ENCODE measurements at regions not wholly inside any gene's neighbourhood (a gene's known extent, or its start where the extent isn't known, plus 50 kb on each side); places are given as distances from the start of the nearest gene placed in this dataset.
"Not testable (repeated sequence)": the region's sequence is repeated elsewhere in the genome, so short reads cannot be mapped to it uniquely, and the experiment has no call there.

- no peak for DNase-seq
These were observed 461.1 kb upstream of the DCN start for GRCh38 chr12:91643763-91644162.

- DNase-seq, result no peak
These were observed 457.4 kb upstream of the DCN start for GRCh38 chr12:91640021-91640420.

GRCh38 chr12:91639327-91639726 lies 456.7 kb upstream of the DCN start:
- peak; percentile 34 for DNase-seq

DNA sequence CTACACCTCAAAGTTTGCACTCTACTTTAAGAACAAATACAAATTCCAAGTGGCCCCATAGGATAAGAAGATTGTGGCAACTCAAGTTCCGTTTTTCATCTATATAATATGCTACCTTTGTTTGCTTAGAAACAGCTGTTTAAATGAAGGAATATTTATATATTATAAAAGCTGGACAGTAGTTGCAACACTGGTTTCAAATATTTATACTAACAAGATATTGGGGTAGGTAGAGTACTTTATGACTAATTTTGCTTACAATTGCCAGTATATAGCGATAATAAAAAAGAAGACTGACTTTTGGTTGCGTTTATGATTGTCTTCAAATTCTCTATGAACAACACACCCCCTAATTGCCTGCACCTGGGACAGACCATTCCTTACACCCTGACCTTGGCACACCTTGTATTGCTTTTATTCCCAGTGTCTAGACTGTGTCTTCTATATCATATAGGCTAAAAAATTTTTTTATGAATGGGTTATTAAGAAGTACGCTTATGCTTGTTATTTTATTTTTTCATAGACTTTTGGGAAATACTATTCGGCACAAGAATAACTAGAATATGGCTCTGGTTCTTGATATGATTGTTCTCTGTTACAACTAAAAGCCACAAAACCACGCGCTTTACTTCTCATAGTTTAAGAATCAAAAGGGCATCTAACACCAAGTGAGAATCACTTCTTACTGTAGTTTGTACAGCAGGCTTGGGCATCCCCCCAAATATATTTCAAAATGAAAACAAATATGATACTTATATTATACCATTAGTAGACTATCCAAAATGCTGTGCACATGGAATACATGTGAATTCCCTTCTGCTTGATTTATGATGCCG lies 455.4 kb upstream of the DCN start:
- no peak for DNase-seq

DNA sequence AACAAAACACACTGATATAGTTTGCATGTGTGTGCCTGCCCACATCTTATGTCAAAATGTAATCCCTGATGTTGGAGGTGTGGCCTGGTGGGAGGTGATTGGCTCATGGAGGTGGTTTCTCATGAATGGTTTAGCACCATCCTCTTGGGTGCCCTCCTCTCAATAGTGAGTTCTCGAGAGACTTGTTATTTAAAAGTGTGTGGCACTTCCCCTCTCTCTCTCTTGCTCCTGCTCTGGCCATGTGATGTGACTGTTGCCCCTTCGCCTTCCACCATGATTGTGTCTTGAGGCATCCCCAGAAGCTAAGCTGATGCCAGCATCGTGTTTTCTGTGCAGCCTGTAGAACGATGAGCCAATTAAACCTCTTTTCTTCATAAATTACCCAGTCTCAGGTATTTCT lies 454.1 kb upstream of the DCN start:
- no peak for DNase-seq

DNA sequence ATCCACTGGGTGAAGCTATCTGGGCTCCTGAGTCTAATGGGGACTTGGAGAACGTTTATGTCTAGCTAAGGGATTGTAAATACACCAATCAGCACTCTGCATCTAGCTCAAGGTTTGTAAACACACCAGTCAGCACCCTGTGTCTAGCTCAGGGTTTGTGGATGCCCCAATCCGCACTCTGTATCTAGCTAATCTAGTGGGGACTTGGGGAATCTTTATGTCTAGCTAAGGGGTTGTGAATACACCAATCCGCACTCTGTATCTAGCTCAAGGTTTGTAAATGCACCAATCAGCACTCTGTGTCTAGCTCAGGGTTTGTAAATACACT lies 451.7 kb upstream of the DCN start:
- DNase-seq, result not testable (repeated sequence)

GRCh38 chr12:91633734-91634357 lies 451.2 kb upstream of the DCN start:
- no peak for DNase-seq

DNA sequence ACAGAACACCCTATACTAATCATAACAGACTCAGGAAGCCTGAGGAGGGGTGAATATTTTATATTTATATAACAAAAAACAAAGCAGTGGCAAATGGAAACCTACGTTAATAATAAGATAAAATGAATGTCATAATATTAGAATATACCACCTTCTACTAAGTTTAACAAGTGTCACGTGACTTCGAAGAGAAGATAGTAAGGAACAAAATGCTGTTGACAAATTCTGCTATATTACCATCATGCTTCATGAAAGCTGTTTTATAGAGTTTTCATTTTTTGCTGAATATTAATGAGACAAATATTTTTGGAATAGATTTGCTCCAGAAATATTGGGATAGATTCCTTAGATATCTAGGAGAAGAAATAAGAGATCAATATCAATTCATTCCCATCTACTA lies 450.6 kb upstream of the DCN start:
- DNase-seq, result no peak

DNA sequence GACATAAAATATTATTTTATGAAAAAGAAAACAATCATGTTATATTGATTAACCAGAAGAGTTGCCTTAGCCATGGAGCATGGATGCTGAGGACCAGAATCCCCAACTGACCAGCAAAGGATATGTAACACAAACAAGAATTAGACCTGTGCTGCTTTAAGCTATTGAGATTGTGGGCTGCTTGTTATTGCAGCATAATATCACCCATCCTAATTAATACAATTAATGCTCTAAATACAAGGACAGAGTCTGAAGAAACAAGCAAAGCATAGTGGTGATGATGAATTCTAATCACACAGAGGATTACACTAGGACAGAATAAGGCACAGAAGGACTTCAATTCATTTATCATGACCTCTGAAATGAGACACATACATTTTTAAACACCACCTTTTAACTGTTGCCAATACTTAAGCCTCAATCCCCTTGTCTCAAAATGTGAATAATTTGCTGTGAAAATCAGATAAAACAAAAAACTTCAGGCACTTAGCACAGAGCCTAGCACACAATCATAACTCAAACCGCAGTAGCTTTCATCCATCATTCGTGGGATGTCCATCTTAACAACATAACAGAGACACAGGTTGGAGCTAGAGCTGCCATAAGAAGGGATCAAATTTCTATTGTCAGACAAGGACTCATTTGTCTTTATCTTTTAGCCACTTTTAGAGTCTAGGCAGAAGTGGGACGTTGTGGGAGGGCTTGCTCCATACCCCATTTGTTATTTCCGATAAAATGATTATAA lies 449.6 kb upstream of the DCN start:
- no peak for DNase-seq

DNA sequence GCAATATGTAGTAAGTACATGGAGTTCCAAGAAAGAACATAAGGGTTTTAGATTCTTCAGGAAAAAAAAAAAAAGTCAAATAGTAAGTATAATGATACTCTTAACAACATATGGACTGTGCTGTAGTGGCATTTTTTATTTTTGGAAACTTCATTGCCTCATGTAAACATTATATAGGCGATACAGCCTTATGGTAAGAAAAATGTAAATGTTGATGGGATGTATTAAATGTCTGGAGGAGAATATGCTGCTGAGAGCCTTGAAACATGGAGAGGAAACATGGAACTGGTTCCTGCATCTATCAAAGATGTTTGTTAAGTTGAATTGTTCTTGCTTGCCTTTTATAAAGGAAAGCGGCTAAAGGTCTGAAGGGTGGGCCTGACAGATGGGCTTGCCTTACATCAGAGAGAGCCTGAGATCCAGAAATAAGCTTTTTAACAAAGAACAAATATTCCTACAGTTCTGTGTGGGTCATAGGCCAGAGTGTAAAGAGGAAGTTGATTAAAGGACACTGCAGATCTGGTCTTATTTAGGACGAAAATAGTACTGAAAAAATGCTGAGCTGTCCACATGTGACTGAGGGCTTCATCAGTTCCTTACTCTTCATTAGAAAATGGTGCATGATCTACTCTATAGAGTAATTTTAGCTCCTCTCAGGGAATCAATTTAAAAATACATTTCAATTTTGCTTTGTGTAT lies 448.1 kb upstream of the DCN start:
- peak; percentile 66 for DNase-seq

DNA sequence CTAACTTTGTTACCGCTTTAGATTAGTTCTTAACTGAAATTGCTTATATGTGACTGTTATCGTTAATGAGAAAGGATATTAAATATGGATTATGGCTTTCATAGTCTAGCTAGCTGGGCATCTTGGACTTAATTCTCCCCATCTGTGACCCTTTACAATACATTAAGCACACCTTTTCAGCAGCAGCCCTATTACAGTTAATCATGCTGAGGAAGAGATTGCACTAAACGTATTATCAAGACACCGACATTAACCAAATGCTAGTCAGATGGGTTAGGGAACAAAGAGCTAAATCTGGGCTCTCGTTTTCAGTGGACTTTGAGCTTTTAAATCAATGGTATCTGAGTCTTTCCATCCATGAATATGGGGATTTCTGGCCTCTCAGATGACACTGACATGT lies 447.5 kb upstream of the DCN start:
- DNase-seq, result peak; percentile 84

DNA sequence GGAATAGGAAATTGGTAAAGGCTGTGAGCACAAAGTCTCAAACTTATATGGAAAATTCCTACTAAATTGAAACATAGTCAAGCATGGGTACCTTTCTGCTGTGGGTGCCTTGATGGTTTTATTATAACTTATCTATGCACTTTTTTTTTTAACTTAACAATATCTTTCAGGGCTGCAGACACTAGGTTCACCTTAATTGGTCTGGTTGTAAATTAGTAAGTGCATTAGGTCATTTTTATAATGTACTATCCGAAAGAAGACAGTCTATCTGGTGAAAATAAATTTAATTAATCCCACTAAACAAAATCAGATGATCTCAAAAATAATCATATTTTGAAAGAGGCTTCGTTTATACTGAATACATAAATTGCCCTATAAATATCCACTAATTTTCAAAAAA lies 446.8 kb upstream of the DCN start:
- no peak for DNase-seq

GRCh38 chr12:91628656-91629055 lies 446.0 kb upstream of the DCN start:
- DNase-seq, result no peak

GRCh38 chr12:91627225-91627624 lies 444.6 kb upstream of the DCN start:
- DNase-seq, result no peak

- no peak for DNase-seq
These were observed 440.4 kb upstream of the DCN start for GRCh38 chr12:91622981-91623380.

- no peak for DNase-seq
These were observed 439.4 kb upstream of the DCN start for GRCh38 chr12:91622037-91622436.

DNA sequence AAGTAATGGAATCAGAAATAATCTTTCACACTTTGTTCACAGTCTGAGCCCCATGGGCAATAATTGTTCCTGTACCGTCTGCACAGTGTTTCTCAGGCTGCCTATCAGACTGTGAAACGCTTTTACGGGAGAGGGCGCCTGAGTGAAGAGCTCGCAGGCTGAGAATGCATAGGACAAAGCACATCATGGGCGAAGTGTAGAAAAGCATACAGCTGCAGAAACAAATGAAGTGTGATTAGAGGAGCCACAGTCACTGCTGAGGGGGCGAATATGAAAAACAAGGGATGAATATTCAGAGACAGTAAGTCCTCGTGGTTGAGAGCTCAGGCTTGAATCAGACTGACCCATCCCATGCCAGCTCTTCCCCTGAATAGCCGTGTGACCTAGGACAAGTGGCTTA lies 438.4 kb upstream of the DCN start:
- peak; percentile 66 for DNase-seq

GRCh38 chr12:91620422-91620821 lies 437.8 kb upstream of the DCN start:
- no peak for DNase-seq

- DNase-seq, result no peak
These were observed 435.7 kb upstream of the DCN start for GRCh38 chr12:91618281-91618680.

DNA sequence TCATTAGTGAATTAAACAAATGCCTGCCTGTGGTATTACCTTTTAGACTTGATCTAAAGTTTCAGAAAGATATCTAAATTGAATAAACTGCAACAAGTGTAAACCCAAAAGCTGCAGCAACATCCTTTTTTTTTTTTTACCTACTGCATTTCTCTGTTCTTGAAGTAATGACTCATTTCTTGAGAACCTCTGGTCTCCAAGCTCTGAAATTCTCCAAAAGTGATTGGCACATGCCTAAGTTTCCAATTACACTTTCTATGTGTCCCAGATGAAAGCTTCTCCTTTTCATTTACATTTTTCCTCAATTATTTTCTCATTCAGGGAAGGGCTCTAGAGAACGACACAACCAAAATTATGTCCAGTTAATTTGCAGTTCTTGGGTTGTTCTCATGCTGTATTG lies 435.2 kb upstream of the DCN start:
- DNase-seq, result no peak

DNA sequence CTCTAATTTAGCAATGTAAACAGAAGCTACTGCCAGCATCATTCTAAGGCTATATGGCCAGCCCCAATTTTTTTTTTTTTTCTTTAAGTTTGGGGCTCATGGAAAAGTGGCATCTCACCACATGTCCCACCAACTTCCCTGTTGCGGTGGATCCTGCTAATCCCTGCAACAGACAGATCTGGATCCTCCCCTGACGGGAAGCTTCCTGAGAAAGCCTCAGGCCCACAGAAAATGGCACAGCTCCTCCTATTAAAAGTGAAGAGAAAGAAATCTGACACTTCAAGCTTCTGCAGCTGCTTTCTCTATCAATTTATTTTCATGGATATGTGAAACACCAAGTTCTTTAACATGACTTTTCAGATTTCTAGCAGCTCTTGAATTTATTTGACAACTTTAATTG lies 433.8 kb upstream of the DCN start:
- DNase-seq, result no peak

DNA sequence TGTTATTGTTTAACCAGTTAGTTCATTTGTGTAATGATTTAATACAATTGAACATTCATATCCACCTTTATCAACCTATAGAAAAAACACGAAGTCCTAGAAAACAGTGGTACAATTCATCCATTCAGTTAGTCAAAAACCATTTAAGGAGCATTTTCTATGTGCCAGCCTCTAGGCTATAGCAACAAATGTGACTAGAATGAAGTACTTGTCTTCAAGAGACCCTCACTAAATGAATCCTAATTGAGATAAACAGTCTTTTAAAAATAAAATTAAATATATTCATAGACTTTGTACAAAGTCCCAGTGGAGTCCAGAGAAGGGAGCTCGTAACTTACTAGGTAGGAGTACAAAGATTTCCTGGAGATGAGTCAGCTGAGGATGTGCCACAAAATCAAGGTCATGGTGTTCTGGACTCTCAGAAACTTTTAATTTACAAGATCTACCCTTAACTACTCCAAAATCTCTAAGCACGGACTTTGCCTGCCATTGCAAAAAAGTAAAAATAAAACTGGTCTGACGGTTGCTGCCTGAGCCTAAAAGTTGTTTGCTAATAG lies 430.7 kb upstream of the DCN start:
- no peak for DNase-seq

DNA sequence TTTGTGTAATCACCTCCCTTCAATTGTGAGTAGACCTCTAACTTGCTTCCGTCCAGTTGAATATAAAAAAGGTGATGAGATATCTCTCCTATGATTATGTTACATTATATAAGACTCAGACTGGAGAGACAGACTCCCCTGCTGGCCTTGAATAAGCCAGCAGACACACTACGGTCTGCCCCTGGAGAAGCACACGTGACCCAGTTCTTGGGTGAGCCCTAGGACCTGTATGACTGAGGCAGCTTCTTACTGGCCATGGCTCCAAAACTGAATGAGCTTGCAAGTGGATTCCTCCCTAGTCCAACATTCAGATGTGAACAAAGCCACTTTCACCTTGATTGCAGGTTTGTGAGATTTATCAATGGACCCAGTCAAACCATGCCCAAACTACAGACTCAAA lies 427.9 kb upstream of the DCN start:
- DNase-seq, result no peak
